Peyer's patch (tissue), 4 donors: ENCODE measurements at regions not wholly inside any gene's neighbourhood (a gene's known extent, or its start where the extent isn't known, plus 50 kb on each side); places are given as distances from the start of the nearest gene placed in this dataset.

Experiments used
- CTCF ChIP-seq, 6 experiments: fragments of 450-650 bp in 4 of 6; fragments of 200-600 bp in 2 of 6; sonication (generic) in 1 of 6; IDR thresholded peaks; one replicate each; pipeline ENCODE4 v1.5.1; 2017 to 2019; ENCODE audit warnings: antibody characterized with exemption in 6 of 6, mild to moderate bottlenecking in 3 of 6, moderate library complexity in 1 of 6
- POLR2A ChIP-seq, 2 donors: fragments of 450-650 bp; IDR thresholded peaks; one replicate each; pipeline ENCODE4 v1.5.1; 2017; ENCODE audit warnings: antibody characterized with exemption in 2 of 2, mild to moderate bottlenecking in 2 of 2, moderate library complexity in 2 of 2

- no peak for TF ChIP-seq POLR2A (IDR thresholded peaks at IDR 0.05)
- TF ChIP-seq CTCF (IDR thresholded peaks at IDR 0.05) = no peak
Observed at GRCh38 chr18:73456643-73457042, 588.9 kb upstream of the NETO1 start.
